SHP77 treated with DMSO at 0.1 percent for 48 hours (cell line): ENCODE measurements at regions not wholly inside any gene's neighbourhood (a gene's known extent, or its start where the extent isn't known, plus 50 kb on each side); places are given as distances from the start of the nearest gene placed in this dataset.

ENCODE experiments used
- DNase-seq: peaks from one replicate; lab custom pipeline; 2025; lab: John Stamatoyannopoulos, UW

GRCh38 chr18:47595831-47596501 lies 334.5 kb downstream of the SMAD2 start:
- no peak for DNase-seq

DNA sequence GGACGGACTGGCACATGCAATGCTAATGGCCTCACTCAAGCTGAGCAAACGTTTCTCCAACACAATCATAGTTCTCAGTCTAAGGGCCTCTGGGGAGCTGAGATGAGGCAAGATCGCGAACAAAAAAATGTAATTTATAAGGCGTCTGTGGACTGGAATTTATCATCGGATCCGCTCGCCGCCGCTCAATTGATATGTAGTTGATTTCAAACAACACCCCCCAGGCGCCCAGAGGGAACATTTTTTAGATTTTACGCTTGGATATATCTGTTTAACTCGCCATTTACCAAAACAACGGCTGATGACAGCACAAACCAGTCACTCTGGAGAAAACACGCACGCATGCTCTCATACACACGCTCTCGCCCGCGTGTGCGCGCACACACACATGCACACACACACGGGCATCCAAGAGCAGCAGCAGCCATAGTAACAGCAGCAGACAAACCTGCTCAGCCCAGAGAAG lies 335.8 kb downstream of the SMAD2 start:
- no peak for DNase-seq

GRCh38 chr18:47593744-47594472 lies 336.6 kb downstream of the SMAD2 start:
- DNase-seq, result no peak

- no peak for DNase-seq
Observed at GRCh38 chr18:47591429-47591828, 339.0 kb downstream of the SMAD2 start.

GRCh38 chr18:47587587-47587986 lies 336.1 kb upstream of the SKOR2 start:
- DNase-seq, result no peak

DNA sequence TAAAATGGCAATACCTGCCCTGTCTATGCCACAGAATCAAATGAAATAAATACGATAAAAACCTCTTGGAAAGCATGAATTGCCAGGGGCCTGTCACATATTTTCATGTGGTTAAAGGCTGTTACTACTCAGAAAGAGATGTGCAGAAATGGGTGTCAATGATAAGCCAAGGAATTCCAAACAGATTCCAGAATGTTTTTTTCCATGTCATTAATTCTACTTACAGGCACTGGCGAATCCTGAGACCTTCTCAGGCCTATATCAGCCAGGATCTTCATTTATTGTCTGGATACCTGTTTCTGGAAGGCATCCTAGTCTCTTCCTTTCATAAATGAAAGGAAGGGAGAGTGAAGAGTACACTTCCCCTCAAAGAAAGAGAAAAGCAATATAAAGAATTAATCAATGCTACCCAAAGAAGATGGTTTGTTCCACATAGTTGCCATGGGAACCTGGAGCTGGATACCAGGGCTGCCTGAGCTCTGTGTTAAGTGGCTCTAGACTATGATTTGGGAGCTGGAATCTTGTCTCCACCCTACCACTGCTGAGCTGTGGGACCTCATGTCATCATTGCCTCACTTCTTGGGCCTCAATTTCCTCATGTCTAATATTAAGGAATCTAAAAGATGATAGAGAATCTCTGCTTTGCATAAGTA lies 335.1 kb upstream of the SKOR2 start:
- DNase-seq, result no peak

DNA sequence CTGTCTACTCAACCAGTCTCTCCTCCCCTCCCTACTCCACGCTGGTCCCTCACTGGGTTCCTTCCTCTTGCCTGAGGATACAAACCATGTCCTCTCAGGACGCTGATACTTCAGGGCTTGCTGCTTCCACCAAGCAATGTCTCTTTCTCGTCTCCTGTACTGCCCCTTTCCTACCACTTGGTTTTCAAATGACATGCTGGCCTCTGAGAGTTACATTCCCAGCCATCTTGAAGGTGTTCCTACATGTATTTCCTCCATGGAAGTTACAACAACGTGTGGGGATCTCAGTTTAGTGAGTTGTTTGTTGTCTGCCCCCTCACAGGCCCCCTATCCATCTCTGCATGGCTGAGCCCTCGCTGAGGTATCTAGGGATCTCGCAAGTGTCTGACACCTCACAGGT lies 334.5 kb upstream of the SKOR2 start:
- DNase-seq, result no peak

DNA sequence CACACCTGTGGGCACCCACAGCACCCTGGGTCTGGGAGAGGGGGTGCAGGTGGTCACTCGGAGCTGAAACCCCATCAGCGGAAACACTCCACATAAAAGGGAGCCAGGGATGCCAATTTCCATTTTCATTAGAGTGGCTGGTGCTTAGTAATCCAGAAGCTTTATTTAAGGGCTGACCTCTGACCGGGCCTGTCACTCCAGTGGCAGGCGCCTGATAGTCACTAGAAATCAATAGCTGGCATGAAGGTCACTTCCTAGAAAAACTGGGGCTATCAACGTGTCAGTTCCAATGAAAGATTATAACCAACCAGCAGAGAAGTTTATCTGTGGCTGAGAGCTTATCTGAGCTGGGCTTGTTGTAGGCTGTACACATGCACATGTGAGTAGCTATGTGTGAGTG lies 333.7 kb upstream of the SKOR2 start:
- DNase-seq, result no peak

- no peak for DNase-seq
Observed at GRCh38 chr18:47582093-47582492, 330.6 kb upstream of the SKOR2 start.

DNA sequence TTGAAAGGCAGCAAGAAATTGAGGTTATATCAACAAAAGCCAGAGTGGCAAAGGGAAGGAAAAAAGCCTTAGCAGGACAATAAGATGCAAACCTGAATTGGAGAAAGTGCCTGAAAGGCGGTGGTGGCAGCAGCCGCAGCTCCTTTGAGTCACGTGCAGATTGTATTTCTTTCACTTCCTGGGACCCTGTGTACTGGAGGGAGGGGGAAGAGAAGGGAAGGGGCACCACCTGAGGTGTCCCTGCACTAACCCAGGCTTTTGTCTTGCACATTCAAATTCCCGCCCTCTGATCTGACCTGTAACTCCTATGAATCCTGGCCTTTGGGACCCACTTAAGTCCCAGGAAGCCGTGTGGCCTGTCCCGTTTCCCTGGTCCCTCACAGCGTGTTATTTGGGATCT lies 326.1 kb upstream of the SKOR2 start:
- no peak for DNase-seq

- no peak for DNase-seq
Observed at GRCh38 chr18:47574966-47575365, 323.5 kb upstream of the SKOR2 start.

DNA sequence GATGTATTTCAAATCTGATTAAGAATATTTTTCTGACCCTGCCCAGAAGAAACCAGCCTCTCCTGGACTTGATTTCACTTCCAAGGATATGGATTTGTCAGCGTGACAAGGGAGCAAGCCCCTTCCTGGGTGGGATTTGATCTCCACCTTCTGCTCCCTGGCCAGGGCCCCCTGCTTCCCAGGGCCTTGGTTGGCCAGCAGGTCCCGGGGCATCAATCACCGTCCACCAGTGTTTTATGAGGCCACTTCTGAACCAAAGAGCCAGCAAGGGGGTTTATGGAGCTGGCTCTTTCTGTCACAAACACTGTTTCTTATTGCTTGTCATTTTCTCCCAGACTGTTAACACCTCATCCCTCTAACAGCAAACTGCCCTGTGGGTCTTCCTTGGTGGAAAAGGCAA lies 320.5 kb upstream of the SKOR2 start:
- no peak for DNase-seq

- DNase-seq, result no peak
Observed at GRCh38 chr18:47566809-47567208, 315.3 kb upstream of the SKOR2 start.

- DNase-seq, result no peak
Observed at GRCh38 chr18:47560723-47561715, 309.6 kb upstream of the SKOR2 start.

GRCh38 chr18:47558110-47558750 lies 306.8 kb upstream of the SKOR2 start:
- no peak for DNase-seq

DNA sequence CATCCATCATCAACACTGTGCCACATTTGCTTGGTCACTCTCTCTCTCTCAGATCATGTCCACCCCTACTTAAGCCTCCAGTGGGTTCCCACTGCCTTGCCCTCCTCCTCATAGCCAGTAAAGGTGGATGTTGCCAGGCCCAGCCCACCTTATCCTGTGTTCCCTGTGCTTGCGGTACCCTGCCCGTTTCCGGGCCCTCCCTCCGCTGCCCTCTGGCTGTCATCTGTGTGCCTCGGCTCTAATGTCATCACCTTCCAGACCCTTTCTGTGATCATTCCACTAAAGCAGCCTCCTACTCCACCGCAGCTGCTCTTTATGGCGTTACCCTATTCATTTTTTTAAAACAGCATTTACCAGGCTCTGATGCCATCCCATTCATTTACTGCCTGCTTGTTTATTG lies 305.7 kb upstream of the SKOR2 start:
- DNase-seq, result no peak

DNA sequence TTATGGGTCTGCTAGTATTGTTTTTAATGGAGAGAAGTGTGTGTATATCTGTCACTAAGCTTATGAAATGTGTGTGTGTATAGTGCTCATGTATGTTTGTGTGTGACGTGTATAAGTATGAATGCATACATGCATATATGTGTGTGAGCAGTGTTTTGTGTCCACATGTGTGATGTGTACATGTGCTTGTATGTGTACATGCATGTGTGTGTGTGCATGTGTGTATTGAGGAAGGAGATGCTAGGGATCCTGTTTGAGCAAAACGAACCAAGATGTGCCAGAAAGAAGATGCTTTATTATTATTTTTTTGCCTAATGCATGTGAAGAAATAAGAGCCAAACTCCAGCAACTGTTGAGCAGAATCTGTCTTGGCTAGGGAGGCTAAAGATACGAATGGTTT lies 301.3 kb upstream of the SKOR2 start:
- DNase-seq, result no peak

DNA sequence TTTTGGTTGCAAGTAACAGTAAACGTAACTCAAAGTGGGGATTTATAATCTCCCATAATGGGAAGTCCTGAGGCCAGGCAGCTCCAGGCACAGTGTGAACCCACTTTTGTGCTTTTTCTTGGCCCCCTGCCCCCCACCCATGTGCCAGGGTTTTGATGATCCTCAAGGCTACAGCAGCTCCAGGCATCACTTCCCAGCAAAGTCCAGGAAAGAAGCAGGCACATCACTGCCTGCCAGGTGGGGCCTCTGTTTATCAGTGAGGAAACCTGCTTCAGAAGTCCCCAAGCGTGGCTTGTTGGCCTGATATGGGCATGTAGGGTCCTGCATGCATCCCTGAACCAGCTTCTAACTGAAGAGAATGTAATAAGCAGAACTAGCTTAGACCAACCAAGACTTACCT lies 299.2 kb upstream of the SKOR2 start:
- no peak for DNase-seq

DNA sequence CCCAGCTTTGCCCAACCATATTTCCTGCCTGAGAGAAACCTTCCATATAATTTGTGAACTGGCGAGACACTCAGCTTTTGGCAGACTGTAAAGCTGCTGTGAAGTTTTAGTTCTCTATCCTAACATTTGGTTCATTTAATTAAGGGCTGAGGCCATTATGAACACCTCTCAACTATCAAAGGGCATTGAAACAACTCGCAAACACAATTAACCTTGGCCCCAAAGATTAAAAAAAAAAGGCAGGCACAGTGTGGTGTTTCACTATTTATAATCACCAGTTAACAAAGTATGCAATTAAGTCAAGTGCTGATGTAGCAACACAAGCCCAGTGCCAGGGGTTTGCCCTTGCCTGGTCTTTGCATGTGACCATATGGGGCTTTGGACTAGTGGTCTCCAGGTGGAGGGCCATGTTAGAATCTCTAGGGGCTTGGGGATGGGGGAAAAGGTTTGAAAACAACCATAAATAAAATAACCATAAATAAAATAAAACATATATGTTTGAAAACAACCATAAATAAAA lies 297.6 kb upstream of the SKOR2 start:
- no peak for DNase-seq

GRCh38 chr18:47547539-47548202 lies 296.2 kb upstream of the SKOR2 start:
- DNase-seq, result no peak

DNA sequence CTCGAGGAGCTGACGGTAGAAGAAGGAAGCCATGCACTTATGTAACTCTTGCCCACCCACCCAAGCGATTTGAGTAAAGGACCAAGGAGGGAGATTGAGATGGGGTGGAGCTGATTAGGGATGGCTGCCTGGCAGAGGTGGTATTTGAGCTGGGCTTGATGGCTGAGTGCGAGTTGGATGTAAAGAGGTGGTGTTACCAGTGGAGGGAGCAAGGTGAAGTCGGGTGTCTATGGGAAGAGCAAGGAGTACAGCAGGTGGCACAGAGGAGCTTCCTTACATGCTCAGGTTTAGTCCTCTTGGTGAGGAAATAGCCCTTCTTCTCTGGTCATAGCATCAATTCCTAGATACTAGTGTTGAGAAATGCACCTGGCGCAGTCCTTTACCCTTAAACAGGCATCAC lies 294.2 kb upstream of the SKOR2 start:
- DNase-seq, result no peak
